Thyroid gland (tissue), 4 donors: ENCODE measurements at regions not wholly inside any gene's neighbourhood (a gene's known extent, or its start where the extent isn't known, plus 50 kb on each side); places are given as distances from the start of the nearest gene placed in this dataset.

Experiments used
- POLR2A ChIP-seq, 2 donors: fragments of 450-650 bp; IDR thresholded peaks; one replicate each; pipeline ENCODE4 v1.6.1; 2017; ENCODE audit warnings: antibody characterized with exemption in 2 of 2, mild to moderate bottlenecking in 2 of 2, moderate library complexity in 1 of 2
- TF ChIP-seq, protein P1 (sequence below), 6 experiments: fragments of 200-600 bp in 3 of 6; fragments of 450-650 bp in 3 of 6; sonication (generic) in 3 of 6; IDR thresholded peaks; one replicate each; pipeline ENCODE4 v1.5.1; 2016 to 2019; ENCODE audit warnings: antibody characterized with exemption in 6 of 6, mild to moderate bottlenecking in 2 of 6, inconsistent platforms in 1 of 6, moderate library complexity in 1 of 6

DNA sequence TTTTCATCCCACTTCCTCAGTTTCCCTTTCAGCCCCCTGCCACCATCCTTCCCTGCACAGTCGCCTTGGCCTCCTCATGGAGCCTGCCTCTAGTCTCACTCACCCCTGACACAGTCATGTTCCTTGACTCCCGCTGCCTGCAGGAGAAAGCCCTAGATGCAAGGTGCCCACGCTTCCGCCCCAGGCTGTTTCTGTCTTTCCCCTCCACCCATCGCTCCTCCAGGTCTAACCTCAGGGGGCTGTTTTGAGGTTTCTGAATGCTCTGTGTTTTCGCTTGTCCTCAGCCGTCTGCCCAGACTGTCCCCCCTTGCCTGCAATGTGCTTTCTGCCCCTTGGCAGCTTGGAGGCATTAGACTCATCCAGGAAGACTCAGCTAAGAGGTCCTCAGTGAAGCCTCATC is 89.9 kb downstream of the EMX2 start:
- TF ChIP-seq, protein P1, sequence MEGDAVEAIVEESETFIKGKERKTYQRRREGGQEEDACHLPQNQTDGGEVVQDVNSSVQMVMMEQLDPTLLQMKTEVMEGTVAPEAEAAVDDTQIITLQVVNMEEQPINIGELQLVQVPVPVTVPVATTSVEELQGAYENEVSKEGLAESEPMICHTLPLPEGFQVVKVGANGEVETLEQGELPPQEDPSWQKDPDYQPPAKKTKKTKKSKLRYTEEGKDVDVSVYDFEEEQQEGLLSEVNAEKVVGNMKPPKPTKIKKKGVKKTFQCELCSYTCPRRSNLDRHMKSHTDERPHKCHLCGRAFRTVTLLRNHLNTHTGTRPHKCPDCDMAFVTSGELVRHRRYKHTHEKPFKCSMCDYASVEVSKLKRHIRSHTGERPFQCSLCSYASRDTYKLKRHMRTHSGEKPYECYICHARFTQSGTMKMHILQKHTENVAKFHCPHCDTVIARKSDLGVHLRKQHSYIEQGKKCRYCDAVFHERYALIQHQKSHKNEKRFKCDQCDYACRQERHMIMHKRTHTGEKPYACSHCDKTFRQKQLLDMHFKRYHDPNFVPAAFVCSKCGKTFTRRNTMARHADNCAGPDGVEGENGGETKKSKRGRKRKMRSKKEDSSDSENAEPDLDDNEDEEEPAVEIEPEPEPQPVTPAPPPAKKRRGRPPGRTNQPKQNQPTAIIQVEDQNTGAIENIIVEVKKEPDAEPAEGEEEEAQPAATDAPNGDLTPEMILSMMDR (IDR thresholded peaks at IDR 0.05), result no peak
- no peak for TF ChIP-seq POLR2A (IDR thresholded peaks at IDR 0.05)
